Esophagus squamous epithelium (tissue), 4 donors: ENCODE measurements at regions not wholly inside any gene's neighbourhood (a gene's known extent, or its start where the extent isn't known, plus 50 kb on each side); places are given as distances from the start of the nearest gene placed in this dataset.

ENCODE experiments used
- CTCF ChIP-seq, 6 experiments: fragments of 450-650 bp in 4 of 6; fragments of 200-600 bp in 2 of 6; sonication (generic) in 2 of 6; IDR thresholded peaks; one replicate each; pipeline ENCODE4 v1.5.1; 2016 to 2019; ENCODE audit warnings: antibody characterized with exemption in 6 of 6, mild to moderate bottlenecking in 4 of 6, moderate library complexity in 4 of 6
- POLR2A ChIP-seq, 4 donors: fragments of 450-650 bp; IDR thresholded peaks; one replicate each; pipeline ENCODE4 v1.6.1; 2017; ENCODE audit warnings: antibody characterized with exemption in 4 of 4, mild to moderate bottlenecking in 4 of 4, moderate library complexity in 3 of 4

GRCh38 chr5:20129501-20129900, 141.5 kb upstream of the CDH18 start:
- TF ChIP-seq POLR2A (IDR thresholded peaks at IDR 0.05) (no peak), CTCF (IDR thresholded peaks at IDR 0.05) (no peak)
